ENCODE measurements at regions not wholly inside any gene's neighbourhood (a gene's known extent, or its start where the extent isn't known, plus 50 kb on each side); places are given as distances from the start of the nearest gene placed in this dataset.

GRCh38 chr4:101596781-101597552 is 193.6 kb upstream of the BANK1 start:
- no peaks in the 10 kb centered on the region for H3K9me3 ChIP-seq
- H3K4me1 ChIP-seq = no peaks in the 10 kb centered on the region
- 78 to 88% (median 83%) methylated on average over 2 of the region's 2 CpGs for WGBS, 5 donors
- no peak for DNase-seq
- H3K36me3 ChIP-seq = no peaks in the 10 kb centered on the region
- TF ChIP-seq POLR2AphosphoS5 (IDR thresholded peaks at IDR 0.05) (no peak), CTCF (IDR thresholded peaks at IDR 0.05) (peak in 1 of 7 experiments; percentile 7)
- no peak overlapping the region for H3K27ac ChIP-seq
- no peak overlapping the region for H3K4me3 ChIP-seq
- no peaks in the 10 kb centered on the region for H3K27me3 ChIP-seq
- intact Hi-C loops (cut with DNase I; ENCODE audit: low total_unique reads) = no loop called here

- WGBS, 5 donors = 87 to 95% (median 93%) methylated on average over 10 to 11 of the region's 11 CpGs
- Histone ChIP-seq H3K27ac (no peak overlapping the region), H3K9me3 (no peaks in the 10 kb centered on the region), H3K4me3 (no peak overlapping the region), H3K4me1 (no peaks in the 10 kb centered on the region), H3K36me3 (no peaks in the 10 kb centered on the region), H3K27me3 (no peaks in the 10 kb centered on the region)
- TF ChIP-seq POLR2AphosphoS5 (IDR thresholded peaks at IDR 0.05) (no peak), POLR2A (IDR thresholded peaks at IDR 0.05) (no peak), CTCF (IDR thresholded peaks at IDR 0.05) (no peak), EP300 (IDR thresholded peaks at IDR 0.05) (no peak)
- intact Hi-C loops (cut with DNase I; ENCODE audit: low total_unique reads) = no loop called here
- no peak for DNase-seq
Measured at GRCh38 chr4:101594588-101594987, 195.9 kb upstream of the BANK1 start.

GRCh38 chr4:101593666-101594065 is 196.9 kb upstream of the BANK1 start:
- Histone ChIP-seq H3K4me1 (no peaks in the 10 kb centered on the region), H3K27me3 (no peaks in the 10 kb centered on the region), H3K4me3 (no peak overlapping the region), H3K27ac (no peak overlapping the region), H3K9me3 (no peaks in the 10 kb centered on the region), H3K36me3 (no peaks in the 10 kb centered on the region)
- intact Hi-C loops (cut with DNase I; ENCODE audit: low total_unique reads) = no loop called here
- no peak for DNase-seq
- 85 to 88% (median 86%) methylated on average over 2 of the region's 2 CpGs for WGBS, 5 donors
- no peak for TF ChIP-seq CTCF (IDR thresholded peaks at IDR 0.05)
- no peak for TF ChIP-seq POLR2A (IDR thresholded peaks at IDR 0.05)

- Histone ChIP-seq H3K4me1 (no peaks in the 10 kb centered on the region), H3K27me3 (no peaks in the 10 kb centered on the region), H3K27ac (no peak overlapping the region), H3K36me3 (no peaks in the 10 kb centered on the region), H3K9me3 (peaks cover 0 to 12% (median 10%) of the 10 kb centered on the region in 4 donors), H3K4me3 (no peak overlapping the region)
- no peak for DNase-seq
- 66 to 80% (median 70%) methylated on average over 2 of the region's 2 CpGs for WGBS, 5 donors
- TF ChIP-seq POLR2AphosphoS5 (IDR thresholded peaks at IDR 0.05) (no peak), EP300 (IDR thresholded peaks at IDR 0.05) (no peak), POLR2A (IDR thresholded peaks at IDR 0.05) (no peak), CTCF (IDR thresholded peaks at IDR 0.05) (no peak)
- intact Hi-C loops (cut with DNase I; ENCODE audit: low total_unique reads) = no loop called here
Measured at GRCh38 chr4:101584306-101584705, 206.2 kb upstream of the BANK1 start.
